Fibroblast of skin of right biceps (primary cell): ENCODE measurements at regions not wholly inside any gene's neighbourhood (a gene's known extent, or its start where the extent isn't known, plus 50 kb on each side); places are given as distances from the start of the nearest gene placed in this dataset.
"Not testable (repeated sequence)": the region's sequence is repeated elsewhere in the genome, so short reads cannot be mapped to it uniquely, and the experiment has no call there.

ENCODE experiments used
- DNase-seq: peaks from one replicate; pipeline ENCODE4 v3.0.0-alpha.2; 2013

DNA sequence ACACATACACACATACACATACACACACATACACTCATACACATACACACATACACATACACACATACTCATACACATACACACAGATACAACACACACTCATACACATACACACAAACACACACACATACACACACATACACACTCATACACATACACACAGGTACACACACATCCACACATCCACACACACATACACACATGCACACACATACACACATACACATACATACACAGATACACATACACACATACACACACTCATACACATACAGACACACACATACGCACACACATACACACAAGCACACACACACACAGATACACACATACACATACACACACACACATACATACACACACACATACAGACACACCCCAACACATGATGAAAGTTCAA, 729.1 kb upstream of the SOX11 start:
- no peak for DNase-seq

DNA sequence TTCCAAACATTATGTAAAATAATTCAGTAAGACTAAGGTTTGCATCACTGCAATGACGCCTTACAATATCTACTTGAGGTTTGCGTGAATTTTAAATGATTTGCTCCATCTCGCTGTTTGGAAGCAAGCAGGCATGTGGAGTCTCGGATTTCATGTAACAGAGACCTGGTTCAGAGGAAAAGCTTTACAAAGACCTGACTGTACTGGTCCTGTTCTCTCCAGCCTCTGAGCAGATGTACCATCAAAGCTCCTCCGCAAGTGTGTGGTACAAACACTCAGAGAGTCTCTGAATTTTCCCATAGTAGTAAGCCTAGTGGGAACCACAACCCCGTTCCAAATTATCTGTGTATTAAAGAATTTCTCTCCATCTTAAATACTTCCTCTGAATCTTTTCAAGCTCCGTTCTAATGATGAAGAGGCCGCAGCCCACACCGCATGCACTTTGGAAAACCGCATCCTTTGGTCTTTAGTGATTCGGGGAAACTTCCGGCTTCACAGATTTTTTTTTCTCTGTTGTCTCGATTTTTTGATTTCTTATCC, 728.1 kb upstream of the SOX11 start:
- no peak for DNase-seq

GRCh38 chr2:4964579-4964978, 727.6 kb upstream of the SOX11 start:
- DNase-seq, result no peak

DNA sequence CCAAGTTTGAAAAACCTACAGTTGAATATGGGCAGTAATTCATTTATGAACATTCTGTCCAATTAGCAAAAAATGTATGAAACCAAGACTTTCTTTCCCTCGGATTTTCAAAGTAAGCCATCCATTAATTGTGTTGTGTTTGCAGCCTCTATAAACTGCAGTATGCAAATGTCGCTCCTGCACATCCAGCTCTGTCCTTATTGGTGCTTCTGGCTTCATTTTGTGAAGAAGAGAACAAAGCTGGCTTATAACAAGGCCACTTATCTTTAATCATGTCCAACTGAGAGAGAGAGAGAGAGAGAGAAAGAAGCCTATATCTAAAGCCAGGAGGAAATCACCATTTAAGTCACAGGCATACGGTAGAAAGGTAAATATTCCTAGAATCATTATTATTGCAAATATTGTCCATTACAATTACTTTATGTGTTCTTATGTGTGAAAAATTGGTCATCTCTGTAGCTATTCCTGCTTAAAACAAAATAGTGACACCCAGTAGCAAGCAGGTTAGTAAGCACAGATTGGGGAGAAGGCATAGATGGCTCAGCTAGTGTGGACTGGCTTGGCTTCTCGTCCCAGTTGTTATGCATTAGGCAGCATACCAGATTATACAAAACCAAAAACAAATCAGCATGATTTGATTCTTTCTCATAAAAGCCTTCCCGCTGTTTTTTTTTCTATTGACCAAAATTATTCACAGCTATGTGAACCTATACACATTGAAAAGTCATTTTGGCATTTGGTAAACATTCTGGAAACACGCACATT, 726.4 kb upstream of the SOX11 start:
- DNase-seq, result no peak

DNA sequence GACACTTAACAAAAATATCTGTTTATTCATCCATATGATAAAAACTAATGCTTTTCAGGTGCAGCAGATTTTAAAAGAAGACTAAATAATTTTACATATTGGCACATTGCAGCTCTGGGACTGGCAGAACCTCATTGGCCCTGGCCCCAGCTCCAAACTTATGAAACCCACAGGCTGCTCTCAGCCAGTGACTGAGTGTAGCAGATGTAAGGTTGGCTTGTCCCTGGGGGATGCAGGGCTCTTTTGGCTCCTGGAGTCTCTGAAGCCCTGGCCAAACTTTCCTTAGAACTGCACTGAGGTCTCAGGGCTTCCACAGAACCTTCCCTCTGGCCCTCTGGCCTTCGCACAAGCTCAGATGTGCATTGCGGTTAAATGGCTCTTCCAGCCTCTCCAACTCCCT, 725.0 kb upstream of the SOX11 start:
- no peak for DNase-seq

DNA sequence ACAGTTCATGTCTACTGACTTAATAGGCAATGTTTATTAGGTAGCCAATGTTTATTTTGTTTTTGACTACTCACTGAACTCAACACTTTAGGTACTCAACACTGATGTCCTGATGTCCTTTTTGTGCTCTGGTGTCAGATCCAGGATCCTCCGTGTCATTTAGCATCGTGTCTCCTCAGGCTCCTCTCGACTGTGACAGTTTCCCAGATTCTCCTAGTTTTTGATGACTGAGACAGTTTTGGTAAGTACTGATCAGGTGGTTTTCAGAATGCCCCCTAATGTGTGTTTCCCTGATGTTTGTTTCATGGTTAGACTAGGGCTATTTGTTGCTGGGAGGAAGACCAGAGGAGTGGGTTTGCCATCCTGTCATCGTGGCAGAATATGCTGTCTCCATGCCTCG, 719.7 kb upstream of the SOX11 start:
- no peak for DNase-seq

DNA sequence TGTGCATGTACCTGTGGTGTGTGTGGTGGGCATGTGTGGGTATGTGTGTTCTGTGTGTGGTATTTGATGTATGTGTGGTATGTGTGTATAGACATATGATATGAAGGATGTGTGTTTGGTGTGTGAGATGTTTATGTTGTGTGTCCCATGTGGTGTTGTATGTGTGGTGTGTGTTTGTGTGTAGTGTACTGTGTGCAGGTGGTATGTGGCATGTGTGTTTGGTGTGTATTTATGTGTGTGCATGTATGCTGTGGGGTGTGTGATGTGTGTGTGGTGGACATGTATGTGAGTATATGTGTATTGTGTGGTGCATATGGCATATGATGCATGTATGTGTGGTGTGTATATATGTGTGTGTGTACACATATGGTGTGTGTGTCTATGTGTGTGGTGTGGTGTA, 718.8 kb upstream of the SOX11 start:
- no peak for DNase-seq

GRCh38 chr2:4973973-4974372, 718.2 kb upstream of the SOX11 start:
- no peak for DNase-seq

- no peak for DNase-seq
These were observed 715.8 kb upstream of the SOX11 start for GRCh38 chr2:4976407-4976806.

DNA sequence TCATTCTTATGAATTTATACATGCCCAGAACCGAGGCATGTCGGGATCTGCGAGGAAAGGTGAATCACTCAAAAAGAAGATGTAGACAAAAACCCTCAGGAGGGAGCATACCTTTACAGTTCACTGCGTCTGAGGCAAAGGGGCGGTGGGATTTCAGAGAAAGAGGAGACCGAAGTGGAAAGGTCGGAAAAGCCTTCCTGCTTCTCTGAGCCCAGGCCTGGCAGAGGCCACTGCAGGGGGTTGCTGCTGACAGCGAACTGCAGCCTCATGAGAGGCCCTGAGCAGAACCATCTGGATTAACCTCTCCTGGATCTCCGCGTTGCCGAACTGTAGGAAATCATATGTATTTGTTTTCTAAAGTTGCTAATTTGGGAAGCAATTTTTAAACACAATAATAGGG, 713.1 kb upstream of the SOX11 start:
- DNase-seq, result no peak

DNA sequence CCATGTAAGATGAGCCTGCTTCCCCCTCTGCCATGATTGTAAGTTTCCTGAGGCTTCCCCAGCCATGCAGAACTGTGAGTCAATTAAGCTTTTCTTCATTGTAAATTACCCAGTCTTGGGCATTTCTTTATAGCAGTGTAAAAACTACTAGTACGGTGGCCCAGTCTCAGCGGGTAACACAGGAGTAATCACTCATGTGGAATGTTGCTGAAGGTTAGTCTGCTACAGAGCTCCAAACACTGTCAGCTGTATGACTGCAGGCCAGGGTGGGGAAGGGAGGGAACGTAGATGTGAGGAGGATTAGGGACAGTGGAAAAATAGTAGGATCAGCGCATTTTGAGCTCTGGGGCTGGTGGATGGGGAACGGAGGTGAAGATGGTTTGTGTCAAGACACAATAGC, 711.2 kb upstream of the SOX11 start:
- DNase-seq, result no peak

DNA sequence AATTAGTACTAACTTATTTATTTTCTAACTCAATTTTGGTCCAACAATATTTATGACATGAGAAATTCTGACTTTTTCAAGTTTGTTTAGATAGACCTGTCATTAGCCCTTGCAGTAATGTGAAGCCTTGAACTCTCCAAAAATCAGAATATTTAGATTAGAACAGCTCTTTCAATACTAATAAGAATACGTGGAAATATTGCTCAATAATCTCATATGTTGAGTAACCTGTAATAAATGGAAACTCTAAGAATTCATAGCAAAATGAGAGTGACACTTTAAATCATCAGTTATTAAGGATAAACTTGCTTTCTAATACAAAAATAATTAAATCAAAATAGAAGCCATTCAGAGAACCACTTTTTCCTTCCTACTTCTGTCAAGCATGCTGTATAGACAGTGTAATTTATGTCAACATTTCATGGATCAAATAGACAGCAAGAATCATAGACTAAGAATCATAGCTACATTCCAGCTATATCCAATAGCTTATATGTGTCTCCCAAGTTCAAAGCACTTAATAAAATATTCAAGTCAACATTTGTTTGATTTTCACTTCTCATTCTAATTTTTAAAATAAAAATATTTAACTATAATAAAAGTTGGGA, 710.3 kb upstream of the SOX11 start:
- DNase-seq, result no peak

DNA sequence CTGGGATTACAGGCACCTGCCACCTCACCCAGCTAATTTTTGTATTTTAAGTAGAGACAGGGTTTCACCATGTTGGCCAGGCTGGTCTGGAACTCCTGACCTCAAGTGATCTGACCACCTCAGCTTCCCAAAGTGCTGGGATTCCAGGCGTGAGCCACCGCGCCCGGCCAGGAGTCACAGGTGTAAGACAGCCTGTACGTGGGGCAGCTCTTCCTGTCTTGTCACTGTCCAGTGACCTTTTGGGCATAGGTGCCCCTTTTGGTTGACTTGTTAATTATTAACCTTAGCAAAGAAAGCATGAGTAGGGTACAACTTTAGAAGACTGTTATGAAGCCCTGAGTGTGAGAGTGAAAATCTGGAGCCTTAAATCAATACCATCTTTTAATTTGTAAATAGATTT, 703.7 kb upstream of the SOX11 start:
- DNase-seq, result not testable (repeated sequence)

DNA sequence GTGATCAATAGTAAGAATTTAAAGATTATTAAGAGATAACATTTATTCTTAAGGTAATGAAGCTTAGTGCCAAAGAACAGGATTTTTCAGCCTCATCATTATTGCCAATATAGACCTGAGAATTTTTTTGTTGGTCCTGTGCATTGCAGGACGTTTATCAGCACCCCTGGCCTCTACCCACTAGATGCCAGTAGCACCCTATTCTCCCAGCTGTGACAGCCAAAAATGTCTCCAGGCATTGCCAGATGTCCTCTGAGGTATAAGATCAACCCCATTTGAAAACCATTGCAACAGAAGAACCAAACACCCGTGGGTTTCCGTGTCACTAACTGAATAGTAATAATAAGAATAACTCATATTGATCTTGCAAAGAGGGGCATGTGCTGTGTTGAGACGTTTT, 700.0 kb upstream of the SOX11 start:
- peak; percentile 13 for DNase-seq

- DNase-seq, result no peak
These were observed 696.7 kb upstream of the SOX11 start for GRCh38 chr2:4995466-4995865.

- DNase-seq, result peak; percentile 33
These were observed 684.6 kb upstream of the SOX11 start for GRCh38 chr2:5007596-5007995.

DNA sequence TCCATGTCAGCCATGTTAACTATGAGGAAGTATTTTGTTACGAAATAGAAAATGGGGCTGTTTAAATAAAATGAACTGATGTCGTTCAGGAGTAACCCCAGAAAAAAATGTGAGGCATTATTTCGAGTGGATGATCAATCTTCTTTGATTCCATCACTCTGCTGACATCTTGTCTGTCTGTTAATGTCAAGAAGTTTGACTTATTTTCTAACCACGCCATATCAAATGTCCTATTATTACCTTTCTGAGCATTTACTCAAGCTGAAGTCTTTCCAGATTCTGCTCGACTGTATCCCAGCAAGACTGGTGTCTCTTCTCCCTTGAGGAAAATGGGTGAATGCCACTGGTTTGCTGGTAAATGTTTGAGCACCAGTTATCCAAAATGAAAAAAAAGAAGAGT, 672.9 kb upstream of the SOX11 start:
- DNase-seq, result no peak

- DNase-seq, result no peak
These were observed 671.9 kb upstream of the SOX11 start for GRCh38 chr2:5020116-5020875.

DNA sequence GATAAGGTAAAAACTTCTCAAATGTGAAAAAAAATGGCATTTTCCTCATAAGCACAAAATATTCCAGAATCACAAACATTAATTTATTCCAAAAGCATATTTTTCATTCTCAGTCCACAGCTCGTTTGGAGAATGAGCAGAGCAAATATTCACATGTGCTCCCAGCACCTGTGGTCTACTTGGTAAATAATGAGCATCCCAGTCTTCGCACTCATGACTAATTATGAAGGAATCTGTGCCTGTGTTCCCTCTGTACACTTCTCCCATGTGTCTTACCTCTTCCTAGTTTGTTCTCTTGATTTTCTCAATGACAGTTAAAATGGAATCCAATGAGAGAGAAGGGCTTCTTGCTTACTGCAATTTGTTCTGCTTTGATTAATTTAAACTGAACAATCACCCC, 671.0 kb upstream of the SOX11 start:
- no peak for DNase-seq

- DNase-seq, result no peak
These were observed 670.1 kb upstream of the SOX11 start for GRCh38 chr2:5022061-5022460.

DNA sequence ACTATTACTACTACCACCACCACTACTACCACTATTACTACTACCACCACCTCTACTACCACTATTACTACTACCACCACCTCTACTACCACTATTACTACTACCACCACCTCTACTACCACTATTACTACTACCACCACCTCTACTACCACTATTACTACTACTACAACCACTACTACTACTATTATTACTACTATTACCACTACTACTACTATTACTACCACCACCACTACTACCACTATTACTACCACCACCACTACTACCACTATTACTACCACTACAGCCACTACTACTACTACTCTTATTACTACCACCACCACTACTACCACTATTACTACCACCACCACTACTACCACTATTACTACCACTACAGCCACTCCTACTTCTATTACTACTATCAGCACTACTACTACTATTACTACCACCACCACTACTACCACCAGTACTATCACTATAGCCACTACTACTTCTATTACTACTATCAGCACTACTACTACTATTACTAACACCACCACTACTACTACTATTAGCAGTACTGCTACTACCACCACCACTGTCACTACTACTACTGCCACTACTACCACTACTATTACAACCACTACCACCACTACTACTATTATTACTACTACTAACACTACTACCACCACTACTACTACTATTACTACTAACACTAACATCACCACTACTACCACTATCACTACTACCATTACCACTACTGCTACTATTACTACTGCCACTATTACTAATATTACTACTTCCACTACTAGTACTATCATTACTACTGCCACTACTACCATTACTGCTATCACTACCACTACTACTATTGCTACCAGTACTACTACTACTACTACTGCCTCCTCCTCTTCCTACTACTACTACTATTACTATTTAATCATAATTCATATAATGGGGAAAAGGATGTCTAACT, 669.2 kb upstream of the SOX11 start:
- DNase-seq, result not testable (repeated sequence)

GRCh38 chr2:5026571-5027234, 665.5 kb upstream of the SOX11 start:
- DNase-seq, result no peak
